SH-SY5Y (cell line): ENCODE measurements at regions not wholly inside any gene's neighbourhood (a gene's known extent, or its start where the extent isn't known, plus 50 kb on each side); places are given as distances from the start of the nearest gene placed in this dataset.

Source experiments
- GATA2 ChIP-seq: IDR thresholded peaks from 2 replicates; pipeline ENCODE4 v1.6.1; 2011; ENCODE audit warnings: mild to moderate bottlenecking, low read depth, low read length
- GATA3 ChIP-seq: IDR thresholded peaks from 2 replicates; pipeline ENCODE4 v1.6.1; 2011; ENCODE audit warnings: low read depth, mild to moderate bottlenecking, low read length, moderate library complexity

GRCh38 chr18:60593249-60593648 is 220.7 kb upstream of the MC4R start:
- TF ChIP-seq GATA2 (no peak), GATA3 (no peak)
